ENCODE measurements at regions not wholly inside any gene's neighbourhood (a gene's known extent, or its start where the extent isn't known, plus 50 kb on each side); places are given as distances from the start of the nearest gene placed in this dataset.

DNA sequence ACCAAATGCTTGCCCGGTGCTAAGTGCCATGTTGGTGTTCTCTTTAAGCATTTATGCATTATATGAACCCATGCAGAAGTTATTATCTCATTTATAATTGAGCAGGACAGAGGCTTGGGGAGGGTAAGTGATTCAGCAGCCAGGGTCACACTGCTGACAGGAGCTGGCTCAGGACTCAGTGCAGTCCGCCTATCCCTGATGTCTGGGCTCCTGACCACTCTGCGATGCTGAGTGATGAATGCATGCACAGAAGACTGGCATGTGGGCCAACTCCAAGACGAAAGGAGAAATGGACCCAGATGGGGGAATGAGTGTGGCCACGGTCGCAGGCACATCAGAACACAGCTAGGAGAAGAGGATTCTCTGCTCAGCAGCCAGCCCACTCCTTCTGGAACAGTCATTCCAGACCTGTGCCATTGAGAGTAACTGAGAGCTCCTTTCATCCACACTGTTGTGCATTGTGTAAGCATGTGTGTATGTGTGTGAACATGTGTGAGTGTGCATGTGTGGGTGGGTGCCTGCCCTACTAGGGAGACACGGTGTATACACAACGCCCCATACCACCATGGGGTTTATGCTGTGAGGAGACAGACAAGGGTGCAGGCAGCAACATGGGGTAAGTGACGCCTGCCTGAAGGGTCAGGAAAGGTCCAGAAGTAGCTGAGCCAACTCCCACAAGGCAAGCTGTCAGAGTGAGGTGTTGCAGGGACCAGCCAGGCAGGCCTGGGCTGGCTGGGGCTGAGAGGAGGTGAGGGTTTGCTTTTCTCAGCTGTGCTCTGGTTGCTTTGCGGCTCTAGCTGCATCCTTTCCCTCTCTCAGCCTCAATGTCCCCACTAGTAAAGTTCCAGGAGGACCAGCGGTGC lies 97.8 kb upstream of the PMEPA1 start:
- Histone ChIP-seq H3K9me3 (no peaks in the 10 kb centered on the region), H3K27me3 (no peaks in the 10 kb centered on the region), H3K4me1 (peaks cover 0 to 41% (median 22%) of the 10 kb centered on the region in 4 donors), H3K27ac (peak overlapping the region in 2 of 4 donors; percentile 56 to 62), H3K4me3 (no peak overlapping the region), H3K36me3 (no peaks in the 10 kb centered on the region)
- intact Hi-C loops (cut with DNase I), result no loop called here
- WGBS, 2 donors, result 91 to 93% methylated on average over 11 of the region's 11 CpGs
- TF ChIP-seq EP300 (IDR thresholded peaks at IDR 0.05) (no peak), POLR2AphosphoS5 (IDR thresholded peaks at IDR 0.05) (peak in 3 of 4 donors; percentile 53 to 80 (median 75))
- DNase-seq, result no peak

GRCh38 chr20:57806975-57807374 lies 97.2 kb upstream of the PMEPA1 start:
- Histone ChIP-seq H3K36me3 (no peaks in the 10 kb centered on the region), H3K4me1 (peaks cover 0 to 41% (median 22%) of the 10 kb centered on the region in 4 donors), H3K27ac (no peak overlapping the region), H3K27me3 (no peaks in the 10 kb centered on the region), H3K4me3 (no peak overlapping the region), H3K9me3 (no peaks in the 10 kb centered on the region)
- 96 to 97% methylated on average over 4 of the region's 4 CpGs for WGBS, 2 donors
- TF ChIP-seq POLR2A (IDR thresholded peaks at IDR 0.05) (no peak), EP300 (IDR thresholded peaks at IDR 0.05) (no peak), POLR2AphosphoS5 (IDR thresholded peaks at IDR 0.05) (no peak)
- TF ChIP-seq, protein P1, sequence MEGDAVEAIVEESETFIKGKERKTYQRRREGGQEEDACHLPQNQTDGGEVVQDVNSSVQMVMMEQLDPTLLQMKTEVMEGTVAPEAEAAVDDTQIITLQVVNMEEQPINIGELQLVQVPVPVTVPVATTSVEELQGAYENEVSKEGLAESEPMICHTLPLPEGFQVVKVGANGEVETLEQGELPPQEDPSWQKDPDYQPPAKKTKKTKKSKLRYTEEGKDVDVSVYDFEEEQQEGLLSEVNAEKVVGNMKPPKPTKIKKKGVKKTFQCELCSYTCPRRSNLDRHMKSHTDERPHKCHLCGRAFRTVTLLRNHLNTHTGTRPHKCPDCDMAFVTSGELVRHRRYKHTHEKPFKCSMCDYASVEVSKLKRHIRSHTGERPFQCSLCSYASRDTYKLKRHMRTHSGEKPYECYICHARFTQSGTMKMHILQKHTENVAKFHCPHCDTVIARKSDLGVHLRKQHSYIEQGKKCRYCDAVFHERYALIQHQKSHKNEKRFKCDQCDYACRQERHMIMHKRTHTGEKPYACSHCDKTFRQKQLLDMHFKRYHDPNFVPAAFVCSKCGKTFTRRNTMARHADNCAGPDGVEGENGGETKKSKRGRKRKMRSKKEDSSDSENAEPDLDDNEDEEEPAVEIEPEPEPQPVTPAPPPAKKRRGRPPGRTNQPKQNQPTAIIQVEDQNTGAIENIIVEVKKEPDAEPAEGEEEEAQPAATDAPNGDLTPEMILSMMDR (IDR thresholded peaks at IDR 0.05), result no peak
- DNase-seq, result no peak
- intact Hi-C loops (cut with DNase I), result no loop called here

- H3K36me3 ChIP-seq, result no peaks in the 10 kb centered on the region
- H3K9me3 ChIP-seq, result no peaks in the 10 kb centered on the region
- H3K27me3 ChIP-seq, result no peaks in the 10 kb centered on the region
- 95% methylated on average over 6 of the region's 6 CpGs for whole genome bisulfite sequencing, 2 donors
- H3K27ac ChIP-seq, result no peak overlapping the region
- DNase-seq, result no peak
- H3K4me3 ChIP-seq, result no peak overlapping the region
- TF ChIP-seq EP300 (IDR thresholded peaks at IDR 0.05) (no peak), POLR2A (IDR thresholded peaks at IDR 0.05) (no peak), POLR2AphosphoS5 (IDR thresholded peaks at IDR 0.05) (no peak)
- TF ChIP-seq, protein P1 (IDR thresholded peaks at IDR 0.05), result no peak
- intact Hi-C loops (cut with DNase I), result no loop called here
- peaks cover 0 to 40% (median 22%) of the 10 kb centered on the region in 4 donors for H3K4me1 ChIP-seq
Observed at GRCh38 chr20:57806476-57806875, 96.7 kb upstream of the PMEPA1 start.

DNA sequence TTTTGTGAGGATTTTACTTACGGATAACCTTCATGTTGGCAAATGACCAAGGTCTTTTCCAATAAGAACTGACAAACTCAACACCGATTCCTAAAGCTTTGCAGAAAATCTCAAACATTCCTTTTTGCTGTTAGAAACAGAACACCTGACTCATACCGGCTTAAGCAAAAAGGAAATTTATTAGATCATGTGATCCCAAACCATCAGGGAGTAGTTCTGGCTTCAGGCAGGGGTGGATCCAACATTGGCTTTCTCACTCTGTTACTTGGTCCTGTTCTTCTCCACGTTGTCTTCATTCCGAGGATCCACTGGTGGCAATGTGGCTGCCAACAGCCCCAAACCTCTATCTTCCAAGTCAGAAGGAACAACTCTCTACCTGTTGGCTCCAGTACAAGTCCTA lies 95.9 kb upstream of the PMEPA1 start:
- H3K36me3 ChIP-seq, result no peaks in the 10 kb centered on the region
- DNase-seq, result no peak
- no peaks in the 10 kb centered on the region for H3K27me3 ChIP-seq
- 89 to 90% methylated on average over 5 of the region's 5 CpGs for WGBS, 2 donors
- no peak overlapping the region for H3K4me3 ChIP-seq
- peaks cover 0 to 39% (median 18%) of the 10 kb centered on the region in 4 donors for H3K4me1 ChIP-seq
- H3K9me3 ChIP-seq, result no peaks in the 10 kb centered on the region
- H3K27ac ChIP-seq, result no peak overlapping the region
- TF ChIP-seq EP300 (IDR thresholded peaks at IDR 0.05), result no peak
- no peak for TF ChIP-seq POLR2A (IDR thresholded peaks at IDR 0.05)
- TF ChIP-seq, protein P1 (IDR thresholded peaks at IDR 0.05), result no peak
- TF ChIP-seq POLR2AphosphoS5 (IDR thresholded peaks at IDR 0.05), result no peak
- intact Hi-C loops (cut with DNase I), result no loop called here

DNA sequence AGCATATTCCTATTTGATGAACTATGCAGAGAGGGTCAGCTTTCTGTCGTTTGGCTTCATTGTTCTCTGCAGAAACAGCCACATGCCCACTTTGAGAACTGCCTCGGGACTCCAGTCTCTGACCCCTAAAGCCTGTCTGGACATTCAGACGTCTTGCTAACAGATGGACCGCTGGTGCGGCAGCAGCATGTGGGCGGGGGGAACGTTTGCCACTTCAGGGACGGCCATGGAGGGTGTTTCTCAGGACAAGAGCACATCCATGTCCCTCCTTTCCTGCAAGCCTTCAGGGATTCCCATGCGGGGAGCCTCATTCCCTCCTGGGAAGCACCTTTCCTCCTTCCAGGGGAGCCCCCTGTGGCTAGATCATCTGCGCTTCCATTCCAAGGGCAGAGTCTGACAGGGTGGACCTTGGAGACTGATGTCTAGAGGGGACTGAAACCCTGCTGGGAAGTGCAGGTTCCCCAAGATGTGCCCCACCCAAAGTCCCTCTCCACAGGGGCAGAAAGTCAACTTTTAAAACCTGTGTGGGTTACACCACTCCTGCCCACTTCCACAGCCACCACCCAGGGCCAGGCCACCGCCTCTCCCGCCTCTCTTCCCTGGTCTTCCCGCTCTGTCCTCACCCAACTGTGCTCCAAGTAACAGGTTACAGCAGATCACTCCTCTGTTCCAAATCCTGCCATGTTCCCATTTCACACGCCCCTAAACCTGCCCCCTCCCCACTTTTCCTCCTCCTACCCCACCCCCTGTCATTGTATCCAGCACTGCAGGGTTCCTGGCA lies 94.8 kb upstream of the PMEPA1 start:
- Histone ChIP-seq H3K4me3 (no peak overlapping the region), H3K36me3 (no peaks in the 10 kb centered on the region), H3K27ac (no peak overlapping the region), H3K4me1 (peaks cover 0 to 37% (median 12%) of the 10 kb centered on the region in 4 donors), H3K27me3 (no peaks in the 10 kb centered on the region), H3K9me3 (no peaks in the 10 kb centered on the region)
- intact Hi-C loops (cut with DNase I), result no loop called here
- TF ChIP-seq, protein P1 (IDR thresholded peaks at IDR 0.05), result no peak
- TF ChIP-seq EP300 (IDR thresholded peaks at IDR 0.05) (no peak), POLR2AphosphoS5 (IDR thresholded peaks at IDR 0.05) (no peak), POLR2A (IDR thresholded peaks at IDR 0.05) (no peak)
- WGBS, 2 donors, result 85 to 86% methylated on average over 14 of the region's 14 CpGs
- DNase-seq, result peak; percentile 41
